SK-N-SH (cell line): ENCODE measurements at regions not wholly inside any gene's neighbourhood (a gene's known extent, or its start where the extent isn't known, plus 50 kb on each side); places are given as distances from the start of the nearest gene placed in this dataset.

Experiments used
- CTCF ChIA-PET: fragments of 300-600, 350-600 bp; formaldehyde crosslinking; extraction: SDS; loops from one replicate; lab custom pipeline; 2021; lab: Yijun Ruan, JAX
- POLR2A ChIA-PET: fragments of 350-600 bp; sonication (Branson Sonifier 250); formaldehyde crosslinking; extraction: SDS; loops from one replicate; lab custom pipeline; 2020; ENCODE audit warnings: antibody characterized with exemption, inconsistent platforms; lab: Yijun Ruan, JAX
- DNase-seq: peaks from one replicate; pipeline ENCODE4 v3.0.0; 2012
- H2AFZ ChIP-seq: fragments of 200-600 bp; sonication (generic); 2 replicates; pipeline ENCODE4 v1.8.1; 2016; ENCODE audit warnings: antibody characterized with exemption, mild to moderate bottlenecking, low read depth
- H3F3A ChIP-seq: fragments of 200-600 bp; sonication (generic); replicated peaks from 2 replicates; pipeline ENCODE3; 2016; ENCODE audit warnings: antibody characterized with exemption, mild to moderate bottlenecking; ENCODE audit not compliant: insufficient read depth
- H3K27ac ChIP-seq, 2 experiments: fragments of 200-500 bp in 1 of 2; fragments of 200-600 bp in 1 of 2; sonication (Bioruptor generic) in 1 of 2; sonication (generic), shearing (Covaris generic) in 1 of 2; 2 replicates each; pipeline versions ENCODE4 v1.5.1 to v1.6.1; 2014 to 2016; ENCODE audit warnings: low read depth in 2 of 2, inconsistent platforms in 1 of 2, low read length in 1 of 2, mild to moderate bottlenecking in 1 of 2, mixed read lengths in 1 of 2
- H3K27me3 ChIP-seq: fragments of 200-600 bp; sonication (generic), shearing (Covaris generic); 2 replicates; pipeline ENCODE4 v1.6.1; 2016; ENCODE audit warnings: mixed run types; ENCODE audit not compliant: insufficient read depth
- H3K36me3 ChIP-seq, 2 experiments: fragments of 200-500 bp in 1 of 2; fragments of 200-600 bp in 1 of 2; sonication (Bioruptor generic) in 1 of 2; sonication (generic) in 1 of 2; replicated peaks in 1 of 2; 2 replicates each; pipeline versions ENCODE3 to v1.5.1; 2014 to 2016; ENCODE audit warnings: low read length in 1 of 2, mild to moderate bottlenecking in 1 of 2; ENCODE audit not compliant: insufficient read depth in 2 of 2, control insufficient read depth in 1 of 2
- H3K4me1 ChIP-seq, 2 experiments: fragments of 200-500 bp in 1 of 2; fragments of 200-600 bp in 1 of 2; sonication (Bioruptor generic) in 1 of 2; sonication (generic), shearing (Covaris generic) in 1 of 2; 2 replicates each; pipeline versions ENCODE4 v1.5.1 to v1.6.1; 2014 to 2016; ENCODE audit warnings: low read depth in 1 of 2, low read length in 1 of 2, mixed run types in 1 of 2; ENCODE audit not compliant: insufficient read depth in 2 of 2, control insufficient read depth in 1 of 2
- H3K4me2 ChIP-seq: fragments of 200-600 bp; sonication (generic), shearing (Covaris generic); 2 replicates; pipeline ENCODE4 v1.6.1; 2017; ENCODE audit warnings: mixed run types
- H3K4me3 ChIP-seq, 2 experiments: fragments of 200-500 bp in 1 of 2; fragments of 200-600 bp in 1 of 2; sonication (Bioruptor generic) in 1 of 2; sonication (generic), shearing (Covaris generic) in 1 of 2; 2 replicates each; pipeline versions ENCODE4 v1.5.1 to v1.8.1; 2014 to 2016; ENCODE audit warnings: low read depth in 2 of 2, inconsistent platforms in 1 of 2, low read length in 1 of 2, mild to moderate bottlenecking in 1 of 2, mixed read lengths in 1 of 2, moderate library complexity in 1 of 2
- H3K79me2 ChIP-seq: fragments of 200-600 bp; sonication (generic); 2 replicates; pipeline ENCODE4 v1.8.1; 2017; ENCODE audit warnings: mild to moderate bottlenecking; ENCODE audit not compliant: insufficient read depth
- H3K9ac ChIP-seq: fragments of 200-600 bp; sonication (generic); 2 replicates; pipeline ENCODE4 v1.6.1; 2017; ENCODE audit warnings: mixed run types
- H3K9me2 ChIP-seq: fragments of 200-600 bp; sonication (generic); 2 replicates; pipeline ENCODE4 v1.6.1; 2017; ENCODE audit warnings: mixed run types
- H3K9me3 ChIP-seq: fragments of 200-600 bp; sonication (generic); 2 replicates; pipeline ENCODE4 v1.6.1; 2017; ENCODE audit warnings: mixed run types, mild to moderate bottlenecking, moderate library complexity
- H4K20me1 ChIP-seq: fragments of 200-600 bp; sonication (generic); 2 replicates; pipeline ENCODE4 v1.6.1; 2017; ENCODE audit warnings: mild to moderate bottlenecking, mixed run types; ENCODE audit not compliant: insufficient read depth
- CHD2 ChIP-seq: fragments of 150-350 bp; IDR thresholded peaks from 2 replicates; pipeline ENCODE4 v1.6.1; 2018; ENCODE audit warnings: low read length; ENCODE audit not compliant: partially characterized antibody
- ELF1 ChIP-seq: IDR thresholded peaks from 2 replicates; pipeline ENCODE4 v1.4.0; 2012
- GABPA ChIP-seq: IDR thresholded peaks from 2 replicates; pipeline ENCODE4 v1.4.0; 2012; ENCODE audit warnings: low read depth, mild to moderate bottlenecking
- POLR2AphosphoS5 ChIP-seq: IDR thresholded peaks from 2 replicates; pipeline ENCODE4 v1.6.1; 2012; ENCODE audit warnings: low read depth, low read length
- RAD21 ChIP-seq: IDR thresholded peaks from 2 replicates; pipeline ENCODE4 v1.6.1; 2012; ENCODE audit warnings: mild to moderate bottlenecking, low read length
- SIN3A ChIP-seq: IDR thresholded peaks from 2 replicates; pipeline ENCODE4 v1.6.1; 2012; ENCODE audit warnings: low read depth, mild to moderate bottlenecking, low read length, moderate library complexity, borderline replicate concordance
- SMC3 ChIP-seq: IDR thresholded peaks from 2 replicates; pipeline ENCODE4 v1.6.1; 2012; ENCODE audit warnings: low read depth, low read length, improper control_type of control experiment
- TAF1 ChIP-seq: IDR thresholded peaks from 2 replicates; pipeline ENCODE4 v1.6.1; 2012; ENCODE audit warnings: low read depth, mild to moderate bottlenecking, low read length, moderate library complexity, borderline replicate concordance
- TEAD4 ChIP-seq: IDR thresholded peaks from 2 replicates; pipeline ENCODE4 v1.4.0; 2012; ENCODE audit warnings: mild to moderate bottlenecking, borderline replicate concordance; ENCODE audit not compliant: insufficient read depth
- YY1 ChIP-seq: IDR thresholded peaks from 2 replicates; pipeline ENCODE4 v1.4.0; 2012; ENCODE audit warnings: low read depth, mild to moderate bottlenecking
- WGBS: methylation state at CpG from one replicate; pipeline ENCODE4 v1.1.6; 2017; ENCODE audit warnings: low lambda C conversion rate; 5-methylcytosine and 5-hydroxymethylcytosine counted together
- TF ChIP-seq, protein P1 (sequence below): fragments of 150-350 bp; IDR thresholded peaks from 2 replicates; pipeline ENCODE4 v1.6.1; 2017; ENCODE audit warnings: antibody characterized with exemption, low read length, low read depth, borderline replicate concordance
- TF ChIP-seq, protein P2 (sequence below): IDR thresholded peaks from 2 replicates; pipeline ENCODE4 v1.4.0; 2012; ENCODE audit warnings: low read depth, borderline replicate concordance

DNA sequence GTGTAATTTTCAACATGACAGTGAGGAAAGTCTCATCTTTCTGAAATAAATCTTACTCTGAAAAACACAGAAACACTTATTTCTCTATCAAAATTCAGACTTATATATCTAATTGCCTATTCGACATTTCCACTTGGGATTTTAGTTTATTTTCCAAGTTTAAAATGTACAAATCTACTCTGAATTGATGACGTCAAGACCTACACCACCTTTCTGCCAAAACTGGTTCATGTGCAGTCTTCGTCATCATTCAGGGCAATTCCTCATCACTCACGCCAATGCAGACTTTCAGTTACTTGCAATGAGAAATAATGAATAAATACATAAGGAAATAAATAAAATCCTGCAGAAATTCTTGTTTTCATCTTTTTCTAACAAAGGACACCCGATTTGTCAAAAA lies 843.8 kb downstream of the C12orf50 start:
- no peaks in the 10 kb centered on the region for H3K9me2 ChIP-seq
- no peaks in the 10 kb centered on the region for H3K79me2 ChIP-seq
- ChIA-PET CTCF (no interaction called here), POLR2A (no interaction called here)
- H4K20me1 ChIP-seq = no peaks in the 10 kb centered on the region
- H3K9ac ChIP-seq = no peak overlapping the region
- WGBS = 85% methylated on average over 5 of the region's 5 CpGs
- no peak overlapping the region for H3K4me3 ChIP-seq
- H3F3A ChIP-seq = no peaks in the 10 kb centered on the region
- no peak overlapping the region for H2AFZ ChIP-seq
- H3K4me1 ChIP-seq = no peaks in the 10 kb centered on the region
- H3K27ac ChIP-seq = no peak overlapping the region
- TF ChIP-seq, protein P1, sequence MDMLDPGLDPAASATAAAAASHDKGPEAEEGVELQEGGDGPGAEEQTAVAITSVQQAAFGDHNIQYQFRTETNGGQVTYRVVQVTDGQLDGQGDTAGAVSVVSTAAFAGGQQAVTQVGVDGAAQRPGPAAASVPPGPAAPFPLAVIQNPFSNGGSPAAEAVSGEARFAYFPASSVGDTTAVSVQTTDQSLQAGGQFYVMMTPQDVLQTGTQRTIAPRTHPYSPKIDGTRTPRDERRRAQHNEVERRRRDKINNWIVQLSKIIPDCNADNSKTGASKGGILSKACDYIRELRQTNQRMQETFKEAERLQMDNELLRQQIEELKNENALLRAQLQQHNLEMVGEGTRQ = no peak
- TF ChIP-seq RAD21 = no peak
- no peak for TF ChIP-seq SMC3
- no peak for TF ChIP-seq POLR2AphosphoS5
- TF ChIP-seq TAF1 = no peak
- no peak for TF ChIP-seq SIN3A
- no peak for TF ChIP-seq GABPA
- TF ChIP-seq ELF1 = no peak
- TF ChIP-seq, all 33 proteins: peak for 0
- Histone ChIP-seq H3K36me3 (no peaks in the 10 kb centered on the region), H3K27me3 (no peaks in the 10 kb centered on the region), H3K9me3 (no peaks in the 10 kb centered on the region), H3K4me2 (no peak overlapping the region)
- no peak for DNase-seq

DNA sequence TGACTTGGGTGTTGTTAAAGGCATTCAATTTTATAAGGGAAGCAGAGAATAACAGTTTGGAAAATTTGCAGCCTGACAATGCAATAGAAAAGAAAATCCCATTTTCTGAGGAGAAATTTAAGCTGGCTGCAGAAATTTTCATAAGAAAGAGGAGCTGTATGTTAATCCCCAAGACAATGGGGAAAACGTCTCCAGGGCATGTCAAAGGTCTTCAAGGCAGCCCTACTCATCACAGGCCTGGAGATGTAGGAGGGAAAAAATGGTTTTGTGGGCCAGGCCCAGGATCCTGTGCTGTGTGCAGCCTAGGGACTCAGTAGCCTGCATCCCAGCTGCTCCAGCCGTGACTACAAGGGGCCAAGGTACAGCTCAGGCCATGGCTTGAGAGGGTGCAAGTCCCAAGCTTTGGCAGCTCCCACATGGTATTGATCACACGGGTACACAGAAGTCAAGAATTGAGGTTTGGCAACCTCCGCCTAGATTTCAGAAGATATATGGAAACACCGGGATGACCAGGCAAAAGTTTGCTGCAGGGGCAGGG lies 846.4 kb downstream of the C12orf50 start:
- DNase-seq = no peak

DNA sequence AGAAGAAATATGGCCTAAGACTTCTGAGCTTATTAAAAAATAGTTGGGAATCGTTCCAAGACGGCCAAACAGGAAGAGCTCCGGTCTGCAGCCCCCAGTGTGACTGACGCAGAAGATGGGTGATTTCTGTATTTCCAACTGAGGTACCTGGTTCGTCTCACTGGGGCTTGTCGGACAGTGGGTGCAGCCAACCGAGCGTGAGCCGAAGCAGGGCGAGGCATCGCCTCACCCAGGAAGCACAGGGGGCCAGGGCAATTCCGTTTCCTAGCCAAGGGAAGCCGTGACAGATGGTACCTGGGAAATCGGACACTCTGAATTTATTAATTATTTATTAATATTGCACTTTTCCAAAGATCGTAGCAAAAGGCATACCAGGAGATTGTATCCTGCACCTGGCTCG lies 857.8 kb downstream of the C12orf50 start:
- H3K27ac ChIP-seq = no peak overlapping the region
- no peaks in the 10 kb centered on the region for H3K27me3 ChIP-seq
- H4K20me1 ChIP-seq = no peaks in the 10 kb centered on the region
- no peak for TF ChIP-seq YY1
- no peak for TF ChIP-seq RAD21
- TF ChIP-seq SIN3A = no peak
- TF ChIP-seq, protein P2, sequence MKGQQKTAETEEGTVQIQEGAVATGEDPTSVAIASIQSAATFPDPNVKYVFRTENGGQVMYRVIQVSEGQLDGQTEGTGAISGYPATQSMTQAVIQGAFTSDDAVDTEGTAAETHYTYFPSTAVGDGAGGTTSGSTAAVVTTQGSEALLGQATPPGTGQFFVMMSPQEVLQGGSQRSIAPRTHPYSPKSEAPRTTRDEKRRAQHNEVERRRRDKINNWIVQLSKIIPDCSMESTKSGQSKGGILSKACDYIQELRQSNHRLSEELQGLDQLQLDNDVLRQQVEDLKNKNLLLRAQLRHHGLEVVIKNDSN = no peak
- WGBS = 85% methylated on average over 14 of the region's 16 CpGs
- no peaks in the 10 kb centered on the region for H3F3A ChIP-seq
- ChIA-PET POLR2A (no interaction called here), CTCF (no interaction called here)
- H3K4me2 ChIP-seq = no peak overlapping the region
- no peaks in the 10 kb centered on the region for H3K79me2 ChIP-seq
- no peak for DNase-seq
- H2AFZ ChIP-seq = no peak overlapping the region
- H3K9ac ChIP-seq = no peak overlapping the region
- no peaks in the 10 kb centered on the region for H3K36me3 ChIP-seq
- H3K4me1 ChIP-seq = no peaks in the 10 kb centered on the region; a peak in 1 of 4 replicates
- H3K4me3 ChIP-seq = no peak overlapping the region
- no peaks in the 10 kb centered on the region for H3K9me3 ChIP-seq
- H3K9me2 ChIP-seq = no peaks in the 10 kb centered on the region

More for the DNA sequence above, 846.4 kb downstream of the C12orf50 start:
- Histone ChIP-seq H2AFZ (no peak overlapping the region), H3K9me2 (no peaks in the 10 kb centered on the region), H4K20me1 (no peaks in the 10 kb centered on the region), H3K79me2 (no peaks in the 10 kb centered on the region), H3K4me3 (no peak overlapping the region), H3K9ac (no peak overlapping the region), H3K4me1 (no peaks in the 10 kb centered on the region), H3K9me3 (no peaks in the 10 kb centered on the region), H3K27me3 (no peaks in the 10 kb centered on the region), H3K27ac (no peak overlapping the region), H3F3A (no peaks in the 10 kb centered on the region), H3K4me2 (no peak overlapping the region), H3K36me3 (no peaks in the 10 kb centered on the region)
- ChIA-PET CTCF (no interaction called here), POLR2A (no interaction called here)
- 63% methylated on average over 2 of the region's 5 CpGs for WGBS
- TF ChIP-seq ELF1 (no peak), CHD2 (no peak), SIN3A (no peak), TEAD4 (no peak)
